AG08395 (cell line): ENCODE measurements at regions not wholly inside any gene's neighbourhood (a gene's known extent, or its start where the extent isn't known, plus 50 kb on each side); places are given as distances from the start of the nearest gene placed in this dataset.
"Not testable (repeated sequence)": the region's sequence is repeated elsewhere in the genome, so short reads cannot be mapped to it uniquely, and the experiment has no call there.

Source experiments
- DNase-seq: peaks from one replicate; pipeline ENCODE4 v3.0.0; 2012; ENCODE audit warnings: mixed read lengths, low spot score

- no peak for DNase-seq
Observed at GRCh38 chrX:5295004-5295403, 933.7 kb downstream of the NLGN4X start.

GRCh38 chrX:5290635-5291034, 938.0 kb downstream of the NLGN4X start:
- no peak for DNase-seq

GRCh38 chrX:5289949-5290348, 938.7 kb downstream of the NLGN4X start:
- not testable (repeated sequence) for DNase-seq

GRCh38 chrX:5278908-5279307, 949.8 kb downstream of the NLGN4X start:
- DNase-seq: no peak

GRCh38 chrX:5265324-5265850, 963.3 kb downstream of the NLGN4X start:
- no peak for DNase-seq

GRCh38 chrX:5250106-5250505, 978.6 kb downstream of the NLGN4X start:
- no peak for DNase-seq

- DNase-seq: no peak
Observed at GRCh38 chrX:5242091-5242790, 986.4 kb downstream of the NLGN4X start.

- DNase-seq: no peak
Observed at GRCh38 chrX:5236749-5237148, 991.9 kb downstream of the NLGN4X start.

GRCh38 chrX:5236096-5236495, 992.6 kb downstream of the NLGN4X start:
- no peak for DNase-seq

GRCh38 chrX:5233830-5234229, 994.8 kb downstream of the NLGN4X start:
- DNase-seq: no peak

- DNase-seq: no peak
Observed at GRCh38 chrX:5220421-5220820, 1008.2 kb downstream of the NLGN4X start.

GRCh38 chrX:5194806-5195205, 1033.9 kb downstream of the NLGN4X start:
- DNase-seq: no peak

GRCh38 chrX:5180135-5180741, 1048.4 kb downstream of the NLGN4X start:
- no peak for DNase-seq

GRCh38 chrX:5176766-5177165, 1051.9 kb downstream of the NLGN4X start:
- no peak for DNase-seq

GRCh38 chrX:5163663-5164062, 1065.0 kb downstream of the NLGN4X start:
- no peak for DNase-seq

GRCh38 chrX:5155301-5155700, 1073.4 kb downstream of the NLGN4X start:
- no peak for DNase-seq

- DNase-seq: no peak
Observed at GRCh38 chrX:5145957-5146356, 1082.7 kb downstream of the NLGN4X start.

GRCh38 chrX:5142644-5143043, 1086.0 kb downstream of the NLGN4X start:
- DNase-seq: no peak

GRCh38 chrX:5122181-5122678, 1106.4 kb downstream of the NLGN4X start:
- DNase-seq: no peak

GRCh38 chrX:5117816-5118215, 1110.9 kb downstream of the NLGN4X start:
- DNase-seq: no peak

GRCh38 chrX:5113128-5113527, 1115.5 kb downstream of the NLGN4X start:
- no peak for DNase-seq

GRCh38 chrX:5100004-5100403, 1128.7 kb downstream of the NLGN4X start:
- DNase-seq: no peak

GRCh38 chrX:5086388-5086787, 1142.3 kb downstream of the NLGN4X start:
- no peak for DNase-seq

GRCh38 chrX:5084279-5084678, 1144.4 kb downstream of the NLGN4X start:
- no peak for DNase-seq
